Cardiac muscle cell (in vitro differentiated cells and primary cell): ENCODE measurements at regions not wholly inside any gene's neighbourhood (a gene's known extent, or its start where the extent isn't known, plus 50 kb on each side); places are given as distances from the start of the nearest gene placed in this dataset.

Source experiments
- DNase-seq, 2 donors: peaks; one replicate each; pipeline versions ENCODE4 v3.0.0 to v3.0.0-alpha.2; 2010 to 2017; ENCODE audit warnings: low read depth in 1 of 2, low spot score in 1 of 2
- H3K27ac ChIP-seq: fragments of 200-600 bp; sonication (generic); 2 replicates; pipeline ENCODE4 v1.5.1; 2016
- H3K27me3 ChIP-seq: fragments of 200-600 bp; sonication (generic); 2 replicates; pipeline ENCODE4 v1.6.0; 2016; ENCODE audit warnings: control low read depth
- H3K36me3 ChIP-seq: fragments of 200-600 bp; sonication (generic); 2 replicates; pipeline ENCODE4 v1.5.1; 2016; ENCODE audit warnings: control low read depth
- H3K4me1 ChIP-seq: fragments of 200-600 bp; sonication (generic); 2 replicates; pipeline ENCODE4 v1.8.1; 2017; ENCODE audit warnings: low read depth, mild to moderate bottlenecking, mixed run types
- H3K4me3 ChIP-seq: fragments of 200-600 bp; sonication (generic); 2 replicates; pipeline ENCODE4 v1.5.1; 2016; ENCODE audit warnings: mild to moderate bottlenecking
- H3K9me3 ChIP-seq: fragments of 200-600 bp; sonication (generic); 2 replicates; pipeline ENCODE4 v1.5.1; 2017; ENCODE audit warnings: low read depth, mild to moderate bottlenecking, control low read depth
- TF ChIP-seq, protein P1 (sequence below): IDR thresholded peaks from 2 replicates; pipeline ENCODE4 v1.5.1; 2012; ENCODE audit warnings: low read depth, mild to moderate bottlenecking, low read length

DNA sequence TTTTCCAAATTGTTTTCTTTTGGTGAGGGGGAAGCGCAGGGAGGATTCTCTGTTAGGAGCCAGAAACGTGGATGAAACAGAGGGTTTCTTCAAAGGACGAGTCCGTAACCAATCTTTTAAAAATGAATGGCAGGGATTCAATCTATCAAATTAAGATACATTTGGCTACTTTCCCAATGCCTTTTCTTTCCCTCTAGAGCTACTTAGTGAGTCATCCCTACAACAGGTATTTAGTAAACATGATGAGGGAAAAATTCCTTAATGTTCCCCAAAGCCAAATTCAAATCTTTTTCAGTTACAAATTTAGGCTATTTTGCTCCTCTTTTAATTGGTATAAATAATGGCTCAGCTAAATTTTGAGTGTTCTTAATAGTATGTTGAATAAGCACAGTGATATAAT, 366.4 kb upstream of the RIOK2 start:
- Histone ChIP-seq H3K9me3 (no peaks in the 10 kb centered on the region), H3K4me3 (no peak overlapping the region), H3K4me1 (no peaks in the 10 kb centered on the region), H3K27ac (no peak overlapping the region), H3K27me3 (no peaks in the 10 kb centered on the region), H3K36me3 (no peaks in the 10 kb centered on the region)
- TF ChIP-seq, protein P1, sequence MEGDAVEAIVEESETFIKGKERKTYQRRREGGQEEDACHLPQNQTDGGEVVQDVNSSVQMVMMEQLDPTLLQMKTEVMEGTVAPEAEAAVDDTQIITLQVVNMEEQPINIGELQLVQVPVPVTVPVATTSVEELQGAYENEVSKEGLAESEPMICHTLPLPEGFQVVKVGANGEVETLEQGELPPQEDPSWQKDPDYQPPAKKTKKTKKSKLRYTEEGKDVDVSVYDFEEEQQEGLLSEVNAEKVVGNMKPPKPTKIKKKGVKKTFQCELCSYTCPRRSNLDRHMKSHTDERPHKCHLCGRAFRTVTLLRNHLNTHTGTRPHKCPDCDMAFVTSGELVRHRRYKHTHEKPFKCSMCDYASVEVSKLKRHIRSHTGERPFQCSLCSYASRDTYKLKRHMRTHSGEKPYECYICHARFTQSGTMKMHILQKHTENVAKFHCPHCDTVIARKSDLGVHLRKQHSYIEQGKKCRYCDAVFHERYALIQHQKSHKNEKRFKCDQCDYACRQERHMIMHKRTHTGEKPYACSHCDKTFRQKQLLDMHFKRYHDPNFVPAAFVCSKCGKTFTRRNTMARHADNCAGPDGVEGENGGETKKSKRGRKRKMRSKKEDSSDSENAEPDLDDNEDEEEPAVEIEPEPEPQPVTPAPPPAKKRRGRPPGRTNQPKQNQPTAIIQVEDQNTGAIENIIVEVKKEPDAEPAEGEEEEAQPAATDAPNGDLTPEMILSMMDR, result no peak
- no peak for DNase-seq

GRCh38 chr5:97550164-97550563, 367.1 kb upstream of the RIOK2 start:
- H3K9me3 ChIP-seq, result no peaks in the 10 kb centered on the region
- no peaks in the 10 kb centered on the region for H3K4me1 ChIP-seq
- TF ChIP-seq, protein P1, result no peak
- H3K27ac ChIP-seq, result no peak overlapping the region
- no peaks in the 10 kb centered on the region for H3K36me3 ChIP-seq
- DNase-seq, result peak in 1 of 2 donors; percentile 37
- no peak overlapping the region for H3K4me3 ChIP-seq
- no peaks in the 10 kb centered on the region for H3K27me3 ChIP-seq

GRCh38 chr5:97550818-97551217, 367.8 kb upstream of the RIOK2 start:
- H3K4me3 ChIP-seq, result no peak overlapping the region
- no peaks in the 10 kb centered on the region for H3K27me3 ChIP-seq
- H3K9me3 ChIP-seq, result no peaks in the 10 kb centered on the region
- no peak overlapping the region for H3K27ac ChIP-seq
- DNase-seq, result no peak
- H3K4me1 ChIP-seq, result no peaks in the 10 kb centered on the region
- TF ChIP-seq, protein P1, result no peak
- H3K36me3 ChIP-seq, result no peaks in the 10 kb centered on the region

GRCh38 chr5:97553604-97554452, 370.8 kb upstream of the RIOK2 start:
- H3K36me3 ChIP-seq, result no peaks in the 10 kb centered on the region
- H3K4me1 ChIP-seq, result no peaks in the 10 kb centered on the region
- no peak overlapping the region for H3K27ac ChIP-seq
- TF ChIP-seq, protein P1, result no peak
- no peaks in the 10 kb centered on the region for H3K9me3 ChIP-seq
- H3K4me3 ChIP-seq, result no peak overlapping the region
- no peaks in the 10 kb centered on the region for H3K27me3 ChIP-seq
- no peak for DNase-seq

- Histone ChIP-seq H3K4me3 (no peak overlapping the region), H3K27me3 (no peaks in the 10 kb centered on the region), H3K4me1 (no peaks in the 10 kb centered on the region), H3K36me3 (no peaks in the 10 kb centered on the region), H3K27ac (no peak overlapping the region), H3K9me3 (no peaks in the 10 kb centered on the region)
- no peak for DNase-seq
- TF ChIP-seq, protein P1, result no peak
These were observed 372.1 kb upstream of the RIOK2 start for GRCh38 chr5:97554977-97555643.
